SK-N-SH (cell line): ENCODE measurements at regions not wholly inside any gene's neighbourhood (a gene's known extent, or its start where the extent isn't known, plus 50 kb on each side); places are given as distances from the start of the nearest gene placed in this dataset.

Experiments used
- CTCF ChIA-PET: fragments of 300-600, 350-600 bp; formaldehyde crosslinking; extraction: SDS; loops from one replicate; lab custom pipeline; 2021; lab: Yijun Ruan, JAX
- POLR2A ChIA-PET: fragments of 350-600 bp; sonication (Branson Sonifier 250); formaldehyde crosslinking; extraction: SDS; loops from one replicate; lab custom pipeline; 2020; ENCODE audit warnings: antibody characterized with exemption, inconsistent platforms; lab: Yijun Ruan, JAX
- DNase-seq: peaks from one replicate; pipeline ENCODE4 v3.0.0; 2012
- H2AFZ ChIP-seq: fragments of 200-600 bp; sonication (generic); 2 replicates; pipeline ENCODE4 v1.8.1; 2016; ENCODE audit warnings: antibody characterized with exemption, mild to moderate bottlenecking, low read depth
- H3F3A ChIP-seq: fragments of 200-600 bp; sonication (generic); replicated peaks from 2 replicates; pipeline ENCODE3; 2016; ENCODE audit warnings: antibody characterized with exemption, mild to moderate bottlenecking; ENCODE audit not compliant: insufficient read depth
- H3K27ac ChIP-seq, 2 experiments: fragments of 200-500 bp in 1 of 2; fragments of 200-600 bp in 1 of 2; sonication (Bioruptor generic) in 1 of 2; sonication (generic), shearing (Covaris generic) in 1 of 2; 2 replicates each; pipeline versions ENCODE4 v1.5.1 to v1.6.1; 2014 to 2016; ENCODE audit warnings: low read depth in 2 of 2, inconsistent platforms in 1 of 2, low read length in 1 of 2, mild to moderate bottlenecking in 1 of 2, mixed read lengths in 1 of 2
- H3K27me3 ChIP-seq: fragments of 200-600 bp; sonication (generic), shearing (Covaris generic); 2 replicates; pipeline ENCODE4 v1.6.1; 2016; ENCODE audit warnings: mixed run types; ENCODE audit not compliant: insufficient read depth
- H3K36me3 ChIP-seq, 2 experiments: fragments of 200-500 bp in 1 of 2; fragments of 200-600 bp in 1 of 2; sonication (Bioruptor generic) in 1 of 2; sonication (generic) in 1 of 2; replicated peaks in 1 of 2; 2 replicates each; pipeline versions ENCODE3 to v1.5.1; 2014 to 2016; ENCODE audit warnings: low read length in 1 of 2, mild to moderate bottlenecking in 1 of 2; ENCODE audit not compliant: insufficient read depth in 2 of 2, control insufficient read depth in 1 of 2
- H3K4me1 ChIP-seq, 2 experiments: fragments of 200-500 bp in 1 of 2; fragments of 200-600 bp in 1 of 2; sonication (Bioruptor generic) in 1 of 2; sonication (generic), shearing (Covaris generic) in 1 of 2; 2 replicates each; pipeline versions ENCODE4 v1.5.1 to v1.6.1; 2014 to 2016; ENCODE audit warnings: low read depth in 1 of 2, low read length in 1 of 2, mixed run types in 1 of 2; ENCODE audit not compliant: insufficient read depth in 2 of 2, control insufficient read depth in 1 of 2
- H3K4me2 ChIP-seq: fragments of 200-600 bp; sonication (generic), shearing (Covaris generic); 2 replicates; pipeline ENCODE4 v1.6.1; 2017; ENCODE audit warnings: mixed run types
- H3K4me3 ChIP-seq, 2 experiments: fragments of 200-500 bp in 1 of 2; fragments of 200-600 bp in 1 of 2; sonication (Bioruptor generic) in 1 of 2; sonication (generic), shearing (Covaris generic) in 1 of 2; 2 replicates each; pipeline versions ENCODE4 v1.5.1 to v1.8.1; 2014 to 2016; ENCODE audit warnings: low read depth in 2 of 2, inconsistent platforms in 1 of 2, low read length in 1 of 2, mild to moderate bottlenecking in 1 of 2, mixed read lengths in 1 of 2, moderate library complexity in 1 of 2
- H3K79me2 ChIP-seq: fragments of 200-600 bp; sonication (generic); 2 replicates; pipeline ENCODE4 v1.8.1; 2017; ENCODE audit warnings: mild to moderate bottlenecking; ENCODE audit not compliant: insufficient read depth
- H3K9ac ChIP-seq: fragments of 200-600 bp; sonication (generic); 2 replicates; pipeline ENCODE4 v1.6.1; 2017; ENCODE audit warnings: mixed run types
- H3K9me2 ChIP-seq: fragments of 200-600 bp; sonication (generic); 2 replicates; pipeline ENCODE4 v1.6.1; 2017; ENCODE audit warnings: mixed run types
- H3K9me3 ChIP-seq: fragments of 200-600 bp; sonication (generic); 2 replicates; pipeline ENCODE4 v1.6.1; 2017; ENCODE audit warnings: mixed run types, mild to moderate bottlenecking, moderate library complexity
- H4K20me1 ChIP-seq: fragments of 200-600 bp; sonication (generic); 2 replicates; pipeline ENCODE4 v1.6.1; 2017; ENCODE audit warnings: mild to moderate bottlenecking, mixed run types; ENCODE audit not compliant: insufficient read depth
- ELF1 ChIP-seq: IDR thresholded peaks from 2 replicates; pipeline ENCODE4 v1.4.0; 2012
- EP300 ChIP-seq, 2 experiments: IDR thresholded peaks; 2 replicates each; pipeline versions ENCODE4 v1.4.0 to v1.6.1; 2012; ENCODE audit warnings: borderline replicate concordance in 1 of 2, low read depth in 1 of 2, low read length in 1 of 2
- FOSL2 ChIP-seq: IDR thresholded peaks from 2 replicates; pipeline ENCODE4 v1.4.0; 2012; ENCODE audit warnings: low read depth, mild to moderate bottlenecking, moderate library complexity, borderline replicate concordance
- FOXJ3 ChIP-seq: sonication (generic); formaldehyde crosslinking; IDR thresholded peaks from 2 replicates; pipeline ENCODE4 v1.5.1; 2020; ENCODE audit warnings: mild to moderate bottlenecking, missing genetic modification reagents
- GABPA ChIP-seq: IDR thresholded peaks from 2 replicates; pipeline ENCODE4 v1.4.0; 2012; ENCODE audit warnings: low read depth, mild to moderate bottlenecking
- JUND ChIP-seq: IDR thresholded peaks from 2 replicates; pipeline ENCODE4 v1.4.0; 2012
- MEF2A ChIP-seq: IDR thresholded peaks from 2 replicates; pipeline ENCODE4 v1.4.0; 2012; ENCODE audit warnings: low read depth, borderline replicate concordance
- MXI1 ChIP-seq: IDR thresholded peaks from 2 replicates; pipeline ENCODE4 v1.6.1; 2012; ENCODE audit warnings: mild to moderate bottlenecking, low read depth, low read length, improper control_type of control experiment
- NFIC ChIP-seq: IDR thresholded peaks from 2 replicates; pipeline ENCODE4 v1.4.0; 2012; ENCODE audit warnings: borderline replicate concordance
- NRF1 ChIP-seq: IDR thresholded peaks from 2 replicates; pipeline ENCODE4 v1.6.1; 2012; ENCODE audit warnings: low read depth, mild to moderate bottlenecking, low read length
- POLR2AphosphoS5 ChIP-seq: IDR thresholded peaks from 2 replicates; pipeline ENCODE4 v1.6.1; 2012; ENCODE audit warnings: low read depth, low read length
- RAD21 ChIP-seq: IDR thresholded peaks from 2 replicates; pipeline ENCODE4 v1.6.1; 2012; ENCODE audit warnings: mild to moderate bottlenecking, low read length
- RFX5 ChIP-seq: IDR thresholded peaks from 2 replicates; pipeline ENCODE4 v1.6.1; 2012; ENCODE audit warnings: mild to moderate bottlenecking, improper control_type of control experiment, low read length
- TCF12 ChIP-seq: IDR thresholded peaks from 2 replicates; pipeline ENCODE4 v1.4.0; 2012
- TEAD4 ChIP-seq: IDR thresholded peaks from 2 replicates; pipeline ENCODE4 v1.4.0; 2012; ENCODE audit warnings: mild to moderate bottlenecking, borderline replicate concordance; ENCODE audit not compliant: insufficient read depth
- WGBS: methylation state at CpG from one replicate; pipeline ENCODE4 v1.1.6; 2017; ENCODE audit warnings: low lambda C conversion rate; 5-methylcytosine and 5-hydroxymethylcytosine counted together
- TF ChIP-seq, protein P1 (sequence below): fragments of 200-600 bp; sonication (generic); IDR thresholded peaks from 2 replicates; pipeline ENCODE4 v1.6.1; 2017; ENCODE audit warnings: antibody characterized with exemption, mild to moderate bottlenecking, moderate library complexity
- TF ChIP-seq, protein P2 (sequence below): fragments of 150-350 bp; IDR thresholded peaks from 2 replicates; pipeline ENCODE4 v1.6.1; 2016; ENCODE audit warnings: mild to moderate bottlenecking, low read depth, low read length

DNA sequence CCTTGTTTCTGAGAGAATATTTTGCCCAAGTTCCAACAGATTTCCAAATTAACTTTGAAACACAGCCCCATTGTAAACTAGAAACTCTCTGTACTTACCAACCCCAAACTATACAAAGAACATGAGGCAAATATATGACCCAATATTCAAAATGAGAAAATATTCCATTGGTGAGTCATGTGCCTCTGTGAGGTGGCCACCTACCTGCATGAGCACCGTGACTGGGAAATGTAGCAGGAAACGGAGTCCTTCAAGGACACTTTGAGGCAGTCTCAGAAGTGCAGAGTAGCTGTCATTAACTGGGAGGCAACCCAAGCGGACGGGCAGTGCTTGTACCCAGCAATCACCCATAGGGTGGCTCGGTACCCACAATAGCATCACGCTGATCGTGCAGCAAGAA, 335.5 kb upstream of the NOX3 start (continued):
- TF ChIP-seq, protein P1, sequence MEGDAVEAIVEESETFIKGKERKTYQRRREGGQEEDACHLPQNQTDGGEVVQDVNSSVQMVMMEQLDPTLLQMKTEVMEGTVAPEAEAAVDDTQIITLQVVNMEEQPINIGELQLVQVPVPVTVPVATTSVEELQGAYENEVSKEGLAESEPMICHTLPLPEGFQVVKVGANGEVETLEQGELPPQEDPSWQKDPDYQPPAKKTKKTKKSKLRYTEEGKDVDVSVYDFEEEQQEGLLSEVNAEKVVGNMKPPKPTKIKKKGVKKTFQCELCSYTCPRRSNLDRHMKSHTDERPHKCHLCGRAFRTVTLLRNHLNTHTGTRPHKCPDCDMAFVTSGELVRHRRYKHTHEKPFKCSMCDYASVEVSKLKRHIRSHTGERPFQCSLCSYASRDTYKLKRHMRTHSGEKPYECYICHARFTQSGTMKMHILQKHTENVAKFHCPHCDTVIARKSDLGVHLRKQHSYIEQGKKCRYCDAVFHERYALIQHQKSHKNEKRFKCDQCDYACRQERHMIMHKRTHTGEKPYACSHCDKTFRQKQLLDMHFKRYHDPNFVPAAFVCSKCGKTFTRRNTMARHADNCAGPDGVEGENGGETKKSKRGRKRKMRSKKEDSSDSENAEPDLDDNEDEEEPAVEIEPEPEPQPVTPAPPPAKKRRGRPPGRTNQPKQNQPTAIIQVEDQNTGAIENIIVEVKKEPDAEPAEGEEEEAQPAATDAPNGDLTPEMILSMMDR = no peak

DNA sequence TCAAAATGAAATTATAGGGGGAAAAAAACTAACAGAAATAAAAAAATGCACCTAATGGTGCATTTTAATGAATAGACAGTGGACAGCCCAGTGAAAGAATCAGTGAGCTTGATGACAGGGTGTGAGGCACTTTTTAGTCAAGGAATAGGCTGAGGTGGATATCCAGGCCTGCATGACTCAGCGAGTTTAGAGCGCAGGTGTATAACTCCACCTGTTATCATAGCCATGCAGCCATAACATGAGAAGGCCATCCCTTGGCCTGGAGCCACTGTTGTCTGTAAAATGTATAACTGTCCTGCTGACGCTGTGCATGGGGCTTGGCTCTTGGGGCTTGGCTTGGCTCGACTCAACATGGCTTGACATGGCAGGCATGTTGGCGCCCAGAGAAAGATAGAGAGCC, 331.5 kb upstream of the NOX3 start:
- Histone ChIP-seq H3K27me3 (no peaks in the 10 kb centered on the region), H3K27ac (no peak overlapping the region), H3F3A (peaks cover 20% of the 10 kb centered on the region), H3K4me2 (no peak overlapping the region), H3K9ac (no peak overlapping the region), H3K4me3 (no peak overlapping the region; a peak in 1 of 4 replicates), H3K9me3 (no peaks in the 10 kb centered on the region), H3K79me2 (no peaks in the 10 kb centered on the region), H4K20me1 (no peaks in the 10 kb centered on the region), H2AFZ (no peak overlapping the region), H3K4me1 (peaks cover 0 to 17% of the 10 kb centered on the region in 2 experiments; a peak in 3 of 4 replicates), H3K9me2 (no peaks in the 10 kb centered on the region), H3K36me3 (no peaks in the 10 kb centered on the region)
- 100% methylated on average over 5 of the region's 5 CpGs for WGBS
- ChIA-PET POLR2A (no interaction called here), CTCF (no interaction called here)
- DNase-seq = no peak
- TF ChIP-seq NFIC (no peak), MXI1 (no peak), FOSL2 (no peak), JUND (no peak), EP300 (IDR thresholded peaks at IDR 0.05; ENCODE audit: borderline replicate concordance in 1 of 2, low read depth in 1 of 2, low read length in 1 of 2) (no peak), TCF12 (no peak), RAD21 (no peak), GABPA (no peak), MEF2A (no peak), FOXJ3 (CRISPR knock-in tag) (no peak), POLR2AphosphoS5 (no peak)
- TF ChIP-seq, protein P2, sequence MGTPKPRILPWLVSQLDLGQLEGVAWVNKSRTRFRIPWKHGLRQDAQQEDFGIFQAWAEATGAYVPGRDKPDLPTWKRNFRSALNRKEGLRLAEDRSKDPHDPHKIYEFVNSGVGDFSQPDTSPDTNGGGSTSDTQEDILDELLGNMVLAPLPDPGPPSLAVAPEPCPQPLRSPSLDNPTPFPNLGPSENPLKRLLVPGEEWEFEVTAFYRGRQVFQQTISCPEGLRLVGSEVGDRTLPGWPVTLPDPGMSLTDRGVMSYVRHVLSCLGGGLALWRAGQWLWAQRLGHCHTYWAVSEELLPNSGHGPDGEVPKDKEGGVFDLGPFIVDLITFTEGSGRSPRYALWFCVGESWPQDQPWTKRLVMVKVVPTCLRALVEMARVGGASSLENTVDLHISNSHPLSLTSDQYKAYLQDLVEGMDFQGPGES = no peak

DNA sequence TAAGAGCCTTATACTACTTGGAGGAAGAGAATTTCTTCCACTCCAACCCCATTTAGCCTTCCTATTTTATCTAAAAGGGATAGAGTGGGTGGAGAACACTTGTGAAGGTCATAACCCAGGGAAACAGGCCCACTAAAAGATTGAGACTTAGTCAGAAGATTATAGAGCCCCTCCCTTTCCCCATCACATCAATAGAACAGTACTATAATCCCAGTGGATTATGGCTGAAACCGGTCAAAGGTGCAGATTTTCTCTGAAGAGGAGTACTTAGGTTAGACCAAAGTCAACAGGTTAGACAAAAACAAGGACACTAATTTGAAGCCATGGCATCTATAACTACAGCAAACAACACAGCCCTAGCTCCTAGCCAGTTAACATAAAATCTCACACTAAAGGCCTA, 330.9 kb upstream of the NOX3 start:
- TF ChIP-seq TEAD4 = no peak
- no peak for TF ChIP-seq POLR2AphosphoS5
- no peak for TF ChIP-seq GABPA
- TF ChIP-seq ELF1 = no peak
- TF ChIP-seq FOXJ3 (CRISPR knock-in tag) = no peak
- no peak for TF ChIP-seq MXI1
- TF ChIP-seq TCF12 = no peak
- no peak for TF ChIP-seq MEF2A
- no peak for TF ChIP-seq RFX5
- TF ChIP-seq, protein P2 = no peak
- no peak for TF ChIP-seq NRF1
- Histone ChIP-seq H4K20me1 (no peaks in the 10 kb centered on the region), H3K9me2 (no peaks in the 10 kb centered on the region), H3K4me1 (peaks cover 0 to 22% of the 10 kb centered on the region in 2 experiments; a peak in 3 of 4 replicates), H3K27ac (no peak overlapping the region), H3K27me3 (no peaks in the 10 kb centered on the region), H3K9ac (no peak overlapping the region), H3F3A (peaks cover 26% of the 10 kb centered on the region), H2AFZ (no peak overlapping the region), H3K79me2 (no peaks in the 10 kb centered on the region), H3K9me3 (no peaks in the 10 kb centered on the region), H3K4me2 (no peak overlapping the region), H3K4me3 (no peak overlapping the region), H3K36me3 (no peaks in the 10 kb centered on the region)
- WGBS = 88% methylated on average over 1 of the region's 1 CpG
- no peak for DNase-seq
- POLR2A ChIA-PET = no interaction called here
- CTCF ChIA-PET = no interaction called here
